Hepatocyte (in vitro differentiated cells): ENCODE measurements at regions not wholly inside any gene's neighbourhood (a gene's known extent, or its start where the extent isn't known, plus 50 kb on each side); places are given as distances from the start of the nearest gene placed in this dataset.

Experiments
- DNase-seq: peaks from one replicate; pipeline ENCODE4 v3.0.0-alpha.2; 2016; ENCODE audit warnings: low spot score
- H2AFZ ChIP-seq: fragments of 200-600 bp; sonication (generic); 2 replicates; pipeline ENCODE4 v1.6.0; 2016; ENCODE audit warnings: antibody characterized with exemption, mild to moderate bottlenecking
- H3K27ac ChIP-seq: fragments of 200-600 bp; sonication (generic); 2 replicates; pipeline ENCODE4 v1.5.1; 2016; ENCODE audit warnings: mild to moderate bottlenecking
- H3K27me3 ChIP-seq: fragments of 200-600 bp; sonication (generic); 2 replicates; pipeline ENCODE4 v1.6.1; 2016
- H3K36me3 ChIP-seq: fragments of 200-600 bp; sonication (generic); replicated peaks from 2 replicates; pipeline ENCODE4 v1.5.1; 2016; ENCODE audit warnings: low read depth; ENCODE audit not compliant: insufficient read depth
- H3K4me1 ChIP-seq: fragments of 200-600 bp; sonication (generic); 2 replicates; pipeline ENCODE4 v1.5.1; 2016; ENCODE audit warnings: mild to moderate bottlenecking, moderate library complexity; ENCODE audit not compliant: insufficient read depth
- H3K4me2 ChIP-seq: fragments of 200-600 bp; sonication (generic); 2 replicates; pipeline ENCODE4 v1.6.0; 2016
- H3K4me3 ChIP-seq: fragments of 200-600 bp; sonication (generic); 2 replicates; pipeline ENCODE4 v1.5.1; 2016; ENCODE audit warnings: mild to moderate bottlenecking
- H3K79me2 ChIP-seq: fragments of 200-600 bp; sonication (generic); 2 replicates; pipeline ENCODE4 v1.6.0; 2017; ENCODE audit warnings: mild to moderate bottlenecking
- H3K9me2 ChIP-seq: fragments of 200-600 bp; sonication (generic); replicated peaks from 2 replicates; pipeline ENCODE4 v1.6.0; 2017; ENCODE audit warnings: mild to moderate bottlenecking; ENCODE audit not compliant: insufficient read depth
- H3K9me3 ChIP-seq: fragments of 200-600 bp; sonication (generic); 2 replicates; pipeline ENCODE4 v1.5.1; 2016; ENCODE audit warnings: low read depth, mild to moderate bottlenecking
- H4K20me1 ChIP-seq: fragments of 200-600 bp; sonication (generic); 2 replicates; pipeline ENCODE4 v1.6.0; 2016; ENCODE audit warnings: mild to moderate bottlenecking; ENCODE audit not compliant: insufficient read depth, poor library complexity, severe bottlenecking
- EZH2 ChIP-seq: fragments of 200-600 bp; sonication (generic); IDR thresholded peaks from 2 replicates; pipeline ENCODE4 v1.6.1; 2016; ENCODE audit warnings: antibody characterized with exemption, mild to moderate bottlenecking, borderline replicate concordance
- EZH2phosphoT487 ChIP-seq: fragments of 200-600 bp; sonication (generic); IDR thresholded peaks from one replicate; pipeline ENCODE4 v1.6.1; 2018; ENCODE audit warnings: antibody characterized with exemption, mild to moderate bottlenecking, low read depth, moderate library complexity; ENCODE audit not compliant: unreplicated experiment, severe bottlenecking
- WGBS: methylation state at CpG from one replicate; pipeline ENCODE4 v1.1.6; 2016; ENCODE audit warnings: low lambda C conversion rate; ENCODE audit errors: missing lambda C conversion rate; 5-methylcytosine and 5-hydroxymethylcytosine counted together
- TF ChIP-seq, protein P1 (sequence below): fragments of 200-600 bp; sonication (generic); IDR thresholded peaks from 2 replicates; pipeline ENCODE4 v1.5.1; 2016; ENCODE audit warnings: antibody characterized with exemption, mild to moderate bottlenecking; ENCODE audit not compliant: poor library complexity

GRCh38 chr1:221137666-221138065, 258.4 kb downstream of the HLX start:
- Histone ChIP-seq H2AFZ (no peak overlapping the region), H3K4me3 (no peak overlapping the region), H3K4me2 (no peak overlapping the region), H4K20me1 (no peaks in the 10 kb centered on the region), H3K9me3 (no peaks in the 10 kb centered on the region), H3K79me2 (no peaks in the 10 kb centered on the region), H3K4me1 (no peaks in the 10 kb centered on the region), H3K9me2 (no peaks in the 10 kb centered on the region), H3K27ac (no peak overlapping the region), H3K36me3 (no peaks in the 10 kb centered on the region), H3K27me3 (no peaks in the 10 kb centered on the region)
- WGBS: 37% methylated on average over 2 of the region's 2 CpGs
- DNase-seq: no peak
- TF ChIP-seq EZH2 (no peak), EZH2phosphoT487 (no peak)
- TF ChIP-seq, protein P1, sequence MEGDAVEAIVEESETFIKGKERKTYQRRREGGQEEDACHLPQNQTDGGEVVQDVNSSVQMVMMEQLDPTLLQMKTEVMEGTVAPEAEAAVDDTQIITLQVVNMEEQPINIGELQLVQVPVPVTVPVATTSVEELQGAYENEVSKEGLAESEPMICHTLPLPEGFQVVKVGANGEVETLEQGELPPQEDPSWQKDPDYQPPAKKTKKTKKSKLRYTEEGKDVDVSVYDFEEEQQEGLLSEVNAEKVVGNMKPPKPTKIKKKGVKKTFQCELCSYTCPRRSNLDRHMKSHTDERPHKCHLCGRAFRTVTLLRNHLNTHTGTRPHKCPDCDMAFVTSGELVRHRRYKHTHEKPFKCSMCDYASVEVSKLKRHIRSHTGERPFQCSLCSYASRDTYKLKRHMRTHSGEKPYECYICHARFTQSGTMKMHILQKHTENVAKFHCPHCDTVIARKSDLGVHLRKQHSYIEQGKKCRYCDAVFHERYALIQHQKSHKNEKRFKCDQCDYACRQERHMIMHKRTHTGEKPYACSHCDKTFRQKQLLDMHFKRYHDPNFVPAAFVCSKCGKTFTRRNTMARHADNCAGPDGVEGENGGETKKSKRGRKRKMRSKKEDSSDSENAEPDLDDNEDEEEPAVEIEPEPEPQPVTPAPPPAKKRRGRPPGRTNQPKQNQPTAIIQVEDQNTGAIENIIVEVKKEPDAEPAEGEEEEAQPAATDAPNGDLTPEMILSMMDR: no peak

DNA sequence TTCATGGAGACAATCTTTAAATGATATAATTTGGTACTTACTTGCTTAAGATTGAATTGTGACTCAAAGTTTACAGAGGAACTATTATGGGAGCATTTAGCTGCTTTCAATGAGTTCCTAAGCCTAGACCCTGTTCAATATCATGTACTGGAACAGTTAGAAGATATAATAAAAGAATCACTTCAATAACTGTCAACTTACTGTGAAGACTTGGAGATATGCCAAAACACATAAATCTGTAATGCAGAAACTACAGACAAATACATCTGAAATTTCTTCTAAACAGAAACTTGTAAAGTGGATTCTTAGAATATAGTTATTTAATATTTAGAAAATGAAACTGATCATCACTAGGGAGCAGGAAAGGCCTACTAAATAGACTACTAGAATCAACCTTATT, 259.3 kb downstream of the HLX start:
- no peak overlapping the region for H3K4me2 ChIP-seq
- H3K9me3 ChIP-seq: no peaks in the 10 kb centered on the region
- H3K27ac ChIP-seq: no peak overlapping the region
- no peak for DNase-seq
- no peaks in the 10 kb centered on the region for H3K36me3 ChIP-seq
- no peak overlapping the region for H3K4me3 ChIP-seq
- H3K9me2 ChIP-seq: no peaks in the 10 kb centered on the region
- H2AFZ ChIP-seq: no peak overlapping the region
- no peaks in the 10 kb centered on the region for H4K20me1 ChIP-seq
- no peaks in the 10 kb centered on the region for H3K27me3 ChIP-seq
- H3K79me2 ChIP-seq: no peaks in the 10 kb centered on the region
- TF ChIP-seq EZH2 (no peak), EZH2phosphoT487 (no peak)
- TF ChIP-seq, protein P1: no peak
- no peaks in the 10 kb centered on the region for H3K4me1 ChIP-seq

GRCh38 chr1:221139991-221140390, 260.7 kb downstream of the HLX start:
- 96% methylated on average over 1 of the region's 1 CpG for WGBS
- Histone ChIP-seq H3K36me3 (no peaks in the 10 kb centered on the region), H3K4me1 (no peaks in the 10 kb centered on the region)

GRCh38 chr1:221141096-221141495, 261.9 kb downstream of the HLX start:
- 92% methylated on average over 2 of the region's 2 CpGs for WGBS
- no peaks in the 10 kb centered on the region for H3K4me1 ChIP-seq

More at GRCh38 chr1:221139991-221140390, 260.7 kb downstream of the HLX start:
- H3K27me3 ChIP-seq: no peaks in the 10 kb centered on the region
- TF ChIP-seq, protein P1: no peak
- no peak for TF ChIP-seq EZH2
- H3K79me2 ChIP-seq: no peaks in the 10 kb centered on the region
- no peak overlapping the region for H2AFZ ChIP-seq
- H3K4me3 ChIP-seq: no peak overlapping the region
- no peaks in the 10 kb centered on the region for H4K20me1 ChIP-seq
- H3K9me2 ChIP-seq: no peaks in the 10 kb centered on the region
- no peak overlapping the region for H3K4me2 ChIP-seq
- H3K9me3 ChIP-seq: no peaks in the 10 kb centered on the region
- no peak for DNase-seq
- no peak overlapping the region for H3K27ac ChIP-seq

More at GRCh38 chr1:221141096-221141495, 261.9 kb downstream of the HLX start:
- Histone ChIP-seq H2AFZ (no peak overlapping the region), H3K9me2 (no peaks in the 10 kb centered on the region), H3K9me3 (no peaks in the 10 kb centered on the region), H3K27ac (no peak overlapping the region), H3K79me2 (no peaks in the 10 kb centered on the region), H3K27me3 (no peaks in the 10 kb centered on the region), H3K4me2 (no peak overlapping the region), H3K4me3 (no peak overlapping the region), H4K20me1 (no peaks in the 10 kb centered on the region), H3K36me3 (no peaks in the 10 kb centered on the region)
- DNase-seq: no peak
- TF ChIP-seq, protein P1: no peak
- no peak for TF ChIP-seq EZH2
- no peak for TF ChIP-seq EZH2phosphoT487
